HEK293T (cell line): ENCODE measurements at regions not wholly inside any gene's neighbourhood (a gene's known extent, or its start where the extent isn't known, plus 50 kb on each side); places are given as distances from the start of the nearest gene placed in this dataset.

ENCODE experiments used
- ARNT ChIP-seq: fragments of 450-650 bp; IDR thresholded peaks from 2 replicates; pipeline ENCODE4 v1.6.1; 2017; ENCODE audit warnings: mild to moderate bottlenecking
- CTBP1 ChIP-seq: fragments of 450-650 bp; IDR thresholded peaks from 2 replicates; pipeline ENCODE4 v1.6.1; 2016; ENCODE audit warnings: borderline replicate concordance
- ELF4 ChIP-seq: fragments of 450-650 bp; IDR thresholded peaks from 2 replicates; pipeline ENCODE4 v1.6.1; 2017; ENCODE audit warnings: antibody characterized with exemption
- FOXA1 ChIP-seq: fragments of 450-650 bp; IDR thresholded peaks from 2 replicates; pipeline ENCODE4 v1.6.1; 2016; ENCODE audit warnings: mild to moderate bottlenecking
- L3MBTL2 ChIP-seq: fragments of 450-650 bp; conservative IDR thresholded peaks from 2 replicates; pipeline ENCODE4 v1.6.1; 2016; ENCODE audit warnings: mild to moderate bottlenecking
- NFRKB ChIP-seq: fragments of 450-650 bp; IDR thresholded peaks from 2 replicates; pipeline ENCODE4 v1.6.1; 2016; ENCODE audit warnings: mild to moderate bottlenecking, moderate library complexity
- SP1 ChIP-seq: fragments of 450-650 bp; IDR thresholded peaks from 2 replicates; pipeline ENCODE4 v1.6.1; 2017
- TARDBP ChIP-seq: fragments of 450-650 bp; IDR thresholded peaks from 2 replicates; pipeline ENCODE4 v1.6.1; 2016
- TF ChIP-seq, protein P1 (sequence below): fragments of 450-650 bp; IDR thresholded peaks from 2 replicates; pipeline ENCODE4 v1.6.1; 2016

DNA sequence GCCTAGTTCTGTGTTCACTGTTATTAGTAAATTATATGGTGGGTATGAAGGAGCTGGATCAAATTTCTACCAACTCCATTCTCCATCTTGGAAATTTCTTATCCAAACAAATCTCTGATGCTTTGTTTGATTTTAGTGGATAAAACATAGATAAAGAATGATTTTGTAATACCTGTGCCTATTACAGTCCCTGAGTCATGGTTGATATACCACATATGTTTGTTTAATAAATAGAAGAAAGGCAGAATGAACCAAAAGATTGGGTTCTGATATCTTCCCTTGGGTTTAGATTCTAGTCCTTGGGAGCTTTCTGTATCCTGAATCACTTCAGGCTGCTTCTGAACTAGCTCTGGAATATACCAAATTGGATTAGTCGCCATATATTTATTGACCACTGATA, 203.6 kb downstream of the PDCD6IP start:
- TF ChIP-seq ELF4 (no peak), TARDBP (no peak), CTBP1 (no peak), NFRKB (no peak), SP1 (no peak), ARNT (no peak), FOXA1 (no peak), L3MBTL2 (no peak)
- TF ChIP-seq, protein P1, sequence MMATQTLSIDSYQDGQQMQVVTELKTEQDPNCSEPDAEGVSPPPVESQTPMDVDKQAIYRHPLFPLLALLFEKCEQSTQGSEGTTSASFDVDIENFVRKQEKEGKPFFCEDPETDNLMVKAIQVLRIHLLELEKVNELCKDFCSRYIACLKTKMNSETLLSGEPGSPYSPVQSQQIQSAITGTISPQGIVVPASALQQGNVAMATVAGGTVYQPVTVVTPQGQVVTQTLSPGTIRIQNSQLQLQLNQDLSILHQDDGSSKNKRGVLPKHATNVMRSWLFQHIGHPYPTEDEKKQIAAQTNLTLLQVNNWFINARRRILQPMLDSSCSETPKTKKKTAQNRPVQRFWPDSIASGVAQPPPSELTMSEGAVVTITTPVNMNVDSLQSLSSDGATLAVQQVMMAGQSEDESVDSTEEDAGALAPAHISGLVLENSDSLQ: no peak
